Gastrocnemius medialis (tissue), 4 donors: ENCODE measurements at regions not wholly inside any gene's neighbourhood (a gene's known extent, or its start where the extent isn't known, plus 50 kb on each side); places are given as distances from the start of the nearest gene placed in this dataset.

Source experiments
- ATAC-seq, 2 donors: fragments of 150-250 bp; one replicate each; pipeline ENCODE4 v1.9.1; 2016
- DNase-seq, 2 donors: peaks; one replicate each; pipeline ENCODE4 v3.0.0-alpha.2; 2019
- H3K27ac ChIP-seq, 4 donors: fragments of 200-600 bp; sonication (generic); 1 replicate in 1 of 4; 2 replicates in 3 of 4; pipeline ENCODE4 v1.5.1; 2016 to 2018; ENCODE audit warnings: mild to moderate bottlenecking in 2 of 4, moderate library complexity in 1 of 4
- H3K27me3 ChIP-seq, 3 donors: fragments of 200-600 bp; sonication (generic) in 2 of 3; 1 replicate in 1 of 3; 2 replicates in 2 of 3; pipeline versions ENCODE4 v1.5.1 to v1.6.0; 2016 to 2019; ENCODE audit warnings: mild to moderate bottlenecking in 1 of 3, moderate library complexity in 1 of 3
- H3K36me3 ChIP-seq, 2 donors: fragments of 200-600 bp; sonication (generic) in 1 of 2; one replicate each; pipeline ENCODE4 v1.5.1; 2017 to 2018
- H3K4me1 ChIP-seq, 2 donors: fragments of 200-600 bp; sonication (generic) in 1 of 2; one replicate each; pipeline ENCODE4 v1.5.1; 2016 to 2017; ENCODE audit warnings: mild to moderate bottlenecking in 2 of 2
- H3K4me3 ChIP-seq, 4 donors: fragments of 200-600 bp; sonication (generic) in 3 of 4; 1 replicate in 1 of 4; 2 replicates in 3 of 4; pipeline ENCODE4 v1.5.1; 2016 to 2019; ENCODE audit warnings: mild to moderate bottlenecking in 2 of 4
- H3K9me3 ChIP-seq, 3 donors: fragments of 200-600 bp; sonication (generic) in 2 of 3; 1 replicate in 1 of 3; 2 replicates in 2 of 3; pipeline ENCODE4 v1.5.1; 2016 to 2019
- CTCF ChIP-seq, 5 experiments: fragments of 450-650 bp in 3 of 5; fragments of 200-600 bp in 2 of 5; sonication (generic) in 2 of 5; IDR thresholded peaks in 4 of 5; conservative IDR thresholded peaks in 1 of 5; 1 replicate in 4 of 5; 2 replicates in 1 of 5; pipeline ENCODE4 v1.5.1; 2016 to 2019; ENCODE audit warnings: antibody characterized with exemption in 5 of 5, mild to moderate bottlenecking in 3 of 5, moderate library complexity in 3 of 5
- POLR2A ChIP-seq, 2 donors: fragments of 450-650 bp; IDR thresholded peaks; one replicate each; pipeline ENCODE4 v1.6.1; 2017; ENCODE audit warnings: antibody characterized with exemption in 2 of 2, mild to moderate bottlenecking in 2 of 2, moderate library complexity in 2 of 2
- in situ Hi-C, 4 donors: fragments of 200-750 bp; cut with MboI; loops; one replicate each; pipeline versions ENCODE4 v1.15.0 to v1.8.0; 2017; ENCODE audit warnings: low sequenced_read_pairs in 4 of 4
- intact Hi-C: fragments of 100-400 bp; cut with DNase I; formaldehyde crosslinking; loops from one replicate; pipeline ENCODE4 v1.15.1; 2023; ENCODE audit warnings: low total_unique reads

GRCh38 chr5:41617843-41618515 lies 107.6 kb upstream of the PLCXD3 start:
- H3K9me3 ChIP-seq, result no peaks in the 10 kb centered on the region
- H3K4me1 ChIP-seq, result no peaks in the 10 kb centered on the region
- H3K27me3 ChIP-seq, result no peaks in the 10 kb centered on the region
- TF ChIP-seq POLR2A (IDR thresholded peaks at IDR 0.05) (no peak), CTCF (IDR thresholded peaks at IDR 0.05 in 4 of 5, conservative IDR thresholded peaks at IDR 0.05 in 1 of 5) (no peak)
- in situ Hi-C loops (no loop called here), intact Hi-C loops (no loop called here)
- no peak overlapping the region for H3K27ac ChIP-seq
- ATAC-seq (no peak), DNase-seq (no peak)
- no peaks in the 10 kb centered on the region for H3K36me3 ChIP-seq
- H3K4me3 ChIP-seq, result no peak overlapping the region

- Histone ChIP-seq H3K27ac (no peak overlapping the region), H3K9me3 (no peaks in the 10 kb centered on the region), H3K27me3 (no peaks in the 10 kb centered on the region), H3K36me3 (no peaks in the 10 kb centered on the region), H3K4me1 (no peaks in the 10 kb centered on the region), H3K4me3 (no peak overlapping the region)
- ATAC-seq, result no peak
- TF ChIP-seq CTCF (IDR thresholded peaks at IDR 0.05 in 4 of 5, conservative IDR thresholded peaks at IDR 0.05 in 1 of 5) (no peak), POLR2A (IDR thresholded peaks at IDR 0.05) (no peak)
- DNase-seq, result no peak
- in situ Hi-C loops (no loop called here), intact Hi-C loops (no loop called here)
These were observed 100.0 kb upstream of the PLCXD3 start for GRCh38 chr5:41610386-41610785.

DNA sequence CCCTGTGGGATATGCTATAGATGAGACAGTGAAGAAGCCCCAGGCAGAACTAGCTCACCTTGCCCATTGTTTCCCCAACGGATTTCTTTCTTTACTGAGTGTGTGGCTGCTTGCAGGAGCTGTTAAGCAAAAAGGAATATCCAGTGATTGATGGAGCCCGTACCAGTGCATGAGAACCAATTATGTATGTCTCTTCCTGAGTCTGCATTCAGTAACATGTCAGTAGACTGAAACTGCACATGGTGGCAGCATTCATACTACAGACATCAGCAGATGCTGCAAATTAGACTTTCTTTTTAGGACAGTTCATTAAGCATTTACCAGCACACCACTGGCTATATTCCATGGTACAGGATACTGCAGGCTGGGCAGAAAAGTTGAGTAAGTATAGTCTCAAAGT lies 90.3 kb upstream of the PLCXD3 start:
- H3K27me3 ChIP-seq, result no peaks in the 10 kb centered on the region
- H3K4me3 ChIP-seq, result no peak overlapping the region
- in situ Hi-C loops, result no loop called here
- no peak overlapping the region for H3K27ac ChIP-seq
- ATAC-seq, result no peak
- intact Hi-C loops, result no loop called here
- no peaks in the 10 kb centered on the region for H3K9me3 ChIP-seq
- no peaks in the 10 kb centered on the region for H3K4me1 ChIP-seq
- no peaks in the 10 kb centered on the region for H3K36me3 ChIP-seq
- TF ChIP-seq POLR2A (IDR thresholded peaks at IDR 0.05) (no peak), CTCF (IDR thresholded peaks at IDR 0.05 in 4 of 5, conservative IDR thresholded peaks at IDR 0.05 in 1 of 5) (no peak)
- no peak for DNase-seq

- Histone ChIP-seq H3K4me1 (no peaks in the 10 kb centered on the region), H3K9me3 (no peaks in the 10 kb centered on the region), H3K4me3 (no peak overlapping the region), H3K27me3 (no peaks in the 10 kb centered on the region), H3K27ac (no peak overlapping the region), H3K36me3 (no peaks in the 10 kb centered on the region)
- intact Hi-C loops (no loop called here), in situ Hi-C loops (no loop called here)
- DNase-seq (no peak), ATAC-seq (no peak)
- TF ChIP-seq CTCF (IDR thresholded peaks at IDR 0.05 in 4 of 5, conservative IDR thresholded peaks at IDR 0.05 in 1 of 5) (no peak), POLR2A (IDR thresholded peaks at IDR 0.05) (no peak)
These were observed 87.6 kb upstream of the PLCXD3 start for GRCh38 chr5:41598011-41598410.

DNA sequence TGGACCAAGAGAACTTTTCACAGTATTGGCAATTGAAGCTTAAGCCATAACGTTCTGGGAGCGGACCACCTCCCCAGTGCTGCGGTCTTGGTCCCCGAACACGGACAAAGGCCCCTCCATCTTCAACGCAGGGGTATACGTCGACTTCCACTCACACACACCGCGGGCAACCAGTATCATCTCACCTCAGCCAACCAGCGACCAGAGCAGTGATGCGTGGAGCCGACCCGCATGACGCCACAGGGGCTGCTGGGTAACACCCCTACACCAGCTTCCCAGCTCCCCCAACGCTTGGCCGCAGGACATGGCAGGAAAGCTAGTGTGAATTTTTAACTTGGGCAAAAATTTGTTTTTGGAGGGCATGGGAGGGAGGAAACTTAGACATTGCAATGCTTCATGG lies 77.3 kb upstream of the PLCXD3 start:
- no peaks in the 10 kb centered on the region for H3K27me3 ChIP-seq
- DNase-seq (no peak), ATAC-seq (no peak)
- H3K9me3 ChIP-seq, result no peaks in the 10 kb centered on the region
- in situ Hi-C loops (no loop called here), intact Hi-C loops (no loop called here)
- H3K27ac ChIP-seq, result no peak overlapping the region
- H3K4me1 ChIP-seq, result no peaks in the 10 kb centered on the region
- TF ChIP-seq CTCF (IDR thresholded peaks at IDR 0.05 in 4 of 5, conservative IDR thresholded peaks at IDR 0.05 in 1 of 5) (no peak), POLR2A (IDR thresholded peaks at IDR 0.05) (no peak)
- no peak overlapping the region for H3K4me3 ChIP-seq
- no peaks in the 10 kb centered on the region for H3K36me3 ChIP-seq
